Neuronal stem cell (in vitro differentiated cells): ENCODE measurements at regions not wholly inside any gene's neighbourhood (a gene's known extent, or its start where the extent isn't known, plus 50 kb on each side); places are given as distances from the start of the nearest gene placed in this dataset.

ENCODE experiments used
- DNase-seq: peaks from one replicate; pipeline ENCODE4 v3.0.0-alpha.2; 2013; ENCODE audit warnings: low spot score
- H2AFZ ChIP-seq: one replicate; pipeline ENCODE4 v1.6.1; 2013; ENCODE audit warnings: mild to moderate bottlenecking, low read length, inconsistent platforms
- H2AK5ac ChIP-seq: 2 replicates; pipeline ENCODE4 v1.6.1; 2013; ENCODE audit warnings: low read depth, mild to moderate bottlenecking, inconsistent platforms, low read length, moderate library complexity, mixed read lengths
- H2BK120ac ChIP-seq: 2 replicates; pipeline ENCODE4 v1.6.1; 2013; ENCODE audit warnings: low read depth, mild to moderate bottlenecking, inconsistent platforms, low read length, moderate library complexity, mixed read lengths
- H2BK12ac ChIP-seq: one replicate; pipeline ENCODE4 v1.6.1; 2013; ENCODE audit warnings: low read length, inconsistent platforms
- H2BK15ac ChIP-seq: 2 replicates; pipeline ENCODE4 v1.6.1; 2013; ENCODE audit warnings: mild to moderate bottlenecking, low read length, inconsistent platforms, mixed read lengths
- H2BK5ac ChIP-seq: one replicate; pipeline ENCODE4 v1.6.1; 2013; ENCODE audit warnings: inconsistent platforms, mild to moderate bottlenecking, low read length, moderate library complexity
- H3K14ac ChIP-seq: one replicate; pipeline ENCODE4 v1.6.1; 2013; ENCODE audit warnings: low read length, inconsistent platforms
- H3K18ac ChIP-seq: 2 replicates; pipeline ENCODE4 v1.6.1; 2013; ENCODE audit warnings: low read length, inconsistent platforms
- H3K23ac ChIP-seq: 2 replicates; pipeline ENCODE4 v1.6.1; 2013; ENCODE audit warnings: low read depth, mild to moderate bottlenecking, mixed read lengths, low read length, inconsistent platforms; ENCODE audit not compliant: poor library complexity
- H3K27ac ChIP-seq: replicated peaks from 3 replicates; pipeline ENCODE4 v1.5.1; 2013; ENCODE audit warnings: low read length, inconsistent platforms
- H3K27me3 ChIP-seq, 3 experiments: 2 replicates each; pipeline ENCODE4 v1.6.1; 2013; ENCODE audit warnings: low read length in 3 of 3, mild to moderate bottlenecking in 2 of 3, inconsistent platforms in 1 of 3, low read depth in 1 of 3, mixed read lengths in 1 of 3, moderate library complexity in 1 of 3; ENCODE audit not compliant: control insufficient read depth in 3 of 3, insufficient read depth in 3 of 3
- H3K36me3 ChIP-seq, 2 donors: replicated peaks in 1 of 2; 2 replicates each; pipeline ENCODE4 v1.6.1; 2013; ENCODE audit warnings: low read length in 2 of 2; ENCODE audit not compliant: control insufficient read depth in 2 of 2, insufficient read depth in 2 of 2
- H3K4ac ChIP-seq: 2 replicates; pipeline ENCODE4 v1.6.1; 2013; ENCODE audit warnings: inconsistent platforms, mild to moderate bottlenecking, low read length, moderate library complexity
- H3K4me1 ChIP-seq, 2 donors: 1 replicate in 1 of 2; 2 replicates in 1 of 2; pipeline ENCODE4 v1.6.1; 2013; ENCODE audit warnings: low read length in 2 of 2, low read depth in 1 of 2; ENCODE audit not compliant: control insufficient read depth in 2 of 2, insufficient read depth in 1 of 2
- H3K4me2 ChIP-seq: one replicate; pipeline ENCODE4 v1.6.1; 2013; ENCODE audit warnings: mild to moderate bottlenecking, low read length, inconsistent platforms; ENCODE audit not compliant: insufficient read depth, poor library complexity, severe bottlenecking
- H3K4me3 ChIP-seq, 2 donors: 2 replicates each; pipeline ENCODE4 v1.5.1; 2013; ENCODE audit warnings: low read length in 2 of 2, mild to moderate bottlenecking in 2 of 2, inconsistent platforms in 1 of 2, moderate library complexity in 1 of 2
- H3K79me1 ChIP-seq: one replicate; pipeline ENCODE4 v1.6.1; 2013; ENCODE audit warnings: low read depth, mild to moderate bottlenecking, inconsistent platforms, low read length, moderate library complexity
- H3K9ac ChIP-seq: one replicate; pipeline ENCODE4 v1.6.1; 2013; ENCODE audit warnings: mild to moderate bottlenecking, low read depth, low read length, inconsistent platforms; ENCODE audit not compliant: poor library complexity
- H3K9me3 ChIP-seq, 2 donors: replicated peaks in 1 of 2; 2 replicates each; pipeline versions ENCODE3 to v1.6.1; 2013; ENCODE audit warnings: low read length in 2 of 2, mild to moderate bottlenecking in 2 of 2, inconsistent platforms in 1 of 2, low read depth in 1 of 2, mixed read lengths in 1 of 2, moderate library complexity in 1 of 2; ENCODE audit not compliant: control insufficient read depth in 2 of 2, insufficient read depth in 1 of 2
- H4K8ac ChIP-seq: one replicate; pipeline ENCODE4 v1.6.1; 2013; ENCODE audit warnings: low read depth, mild to moderate bottlenecking, inconsistent platforms, low read length, moderate library complexity
- H4K91ac ChIP-seq: one replicate; pipeline ENCODE4 v1.6.1; 2013; ENCODE audit warnings: low read length, low read depth, mild to moderate bottlenecking, inconsistent platforms; ENCODE audit not compliant: poor library complexity
- WGBS, 2 donors: extraction: QIAGEN DNeasy Blood & Tissue Kit; methylation state at CpG; one replicate each; pipeline ENCODE4 v1.1.7; 2013; ENCODE audit warnings: missing lambda C conversion rate in 2 of 2, mixed read lengths in 1 of 2; ENCODE audit not compliant: insufficient read length in 2 of 2, insufficient replicate concordance in 1 of 2; ENCODE audit errors: extremely low coverage in 2 of 2; 5-methylcytosine and 5-hydroxymethylcytosine counted together

DNA sequence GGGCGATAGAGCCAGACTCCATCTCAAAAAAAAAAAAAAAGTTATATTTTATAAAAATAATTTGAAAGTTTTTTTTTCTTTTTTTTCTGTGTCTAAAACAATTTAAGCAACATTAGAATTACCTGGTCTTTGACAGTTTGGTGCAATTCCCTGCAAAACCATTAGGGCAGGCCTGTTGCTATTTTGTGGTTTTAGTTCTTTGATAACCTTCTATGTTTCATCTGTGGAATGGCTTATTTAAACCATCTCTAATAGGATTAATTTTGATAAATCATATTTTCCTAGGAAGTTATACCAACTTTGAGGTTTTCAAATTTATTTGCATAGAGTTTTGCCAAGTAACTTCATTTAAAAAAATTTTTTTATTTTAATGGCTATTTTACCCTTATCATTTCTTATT lies 141.2 kb upstream of the TWIST2 start:
- Histone ChIP-seq H2BK15ac (no peak overlapping the region), H3K9ac (no peak overlapping the region), H3K4me3 (no peak overlapping the region), H3K79me1 (no peaks in the 10 kb centered on the region), H3K9me3 (no peaks in the 10 kb centered on the region), H2BK120ac (no peak overlapping the region), H3K18ac (no peak overlapping the region), H3K4me2 (no peak overlapping the region), H2BK5ac (no peak overlapping the region), H4K8ac (no peak overlapping the region), H3K4me1 (peaks cover 0 to 3% of the 10 kb centered on the region in 2 donors), H4K91ac (no peak overlapping the region), H2AK5ac (no peak overlapping the region), H3K14ac (no peak overlapping the region), H2BK12ac (no peak overlapping the region), H3K36me3 (no peaks in the 10 kb centered on the region), H2AFZ (no peak overlapping the region), H3K23ac (no peak overlapping the region), H3K4ac (no peak overlapping the region), H3K27me3 (no peaks in the 10 kb centered on the region), H3K27ac (no peak overlapping the region)
- DNase-seq: no peak
- WGBS, 2 donors: no CpG with 5 or more reads among the region's 1 CpG

DNA sequence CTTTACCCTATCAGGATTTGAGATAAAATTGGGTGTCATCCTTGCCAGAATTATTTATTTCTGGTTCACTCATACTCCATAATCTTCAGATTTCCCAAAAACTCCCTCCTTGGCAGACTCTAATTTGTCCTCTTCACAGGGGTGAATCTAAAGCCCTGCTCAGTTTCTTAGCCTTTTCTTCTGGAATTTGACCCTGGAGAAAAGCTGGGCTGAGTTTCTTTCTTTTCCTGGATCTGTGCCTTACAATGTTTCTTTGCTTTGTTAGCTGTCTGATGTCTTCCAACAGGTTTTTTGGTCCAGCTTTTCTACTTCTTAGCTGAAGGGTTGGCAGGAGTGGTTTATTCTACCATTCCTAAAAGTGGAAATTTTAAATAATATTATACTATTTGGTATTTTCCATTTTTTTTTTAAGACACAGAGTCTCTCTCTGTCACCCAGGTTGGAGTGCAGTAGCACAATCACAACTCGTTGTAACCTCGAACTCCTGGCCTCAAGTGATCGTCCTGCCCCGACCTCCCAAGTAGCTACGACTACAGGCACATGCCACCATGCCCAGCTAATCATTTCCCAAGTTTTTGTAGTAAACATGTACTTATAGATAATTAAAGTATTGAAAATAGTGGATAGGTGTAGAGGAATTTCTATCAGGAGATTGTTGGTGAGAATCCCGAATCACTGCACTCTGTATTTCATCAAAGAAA lies 138.4 kb upstream of the TWIST2 start:
- Histone ChIP-seq H3K9me3 (peaks cover 0 to 7% of the 10 kb centered on the region in 2 donors), H2BK12ac (no peak overlapping the region), H3K4me2 (no peak overlapping the region), H3K36me3 (no peaks in the 10 kb centered on the region), H3K4ac (no peak overlapping the region), H2AK5ac (no peak overlapping the region), H3K4me3 (no peak overlapping the region), H2BK120ac (no peak overlapping the region), H2AFZ (no peak overlapping the region), H3K79me1 (no peaks in the 10 kb centered on the region), H4K91ac (no peak overlapping the region), H2BK5ac (no peak overlapping the region), H3K9ac (no peak overlapping the region), H3K27me3 (no peaks in the 10 kb centered on the region), H4K8ac (no peak overlapping the region), H2BK15ac (no peak overlapping the region), H3K18ac (no peak overlapping the region), H3K27ac (no peak overlapping the region), H3K4me1 (peaks cover 0 to 5% of the 10 kb centered on the region in 2 donors), H3K14ac (no peak overlapping the region), H3K23ac (no peak overlapping the region)
- WGBS, 2 donors: no CpG with 5 or more reads among the region's 6 CpGs
- DNase-seq: no peak

DNA sequence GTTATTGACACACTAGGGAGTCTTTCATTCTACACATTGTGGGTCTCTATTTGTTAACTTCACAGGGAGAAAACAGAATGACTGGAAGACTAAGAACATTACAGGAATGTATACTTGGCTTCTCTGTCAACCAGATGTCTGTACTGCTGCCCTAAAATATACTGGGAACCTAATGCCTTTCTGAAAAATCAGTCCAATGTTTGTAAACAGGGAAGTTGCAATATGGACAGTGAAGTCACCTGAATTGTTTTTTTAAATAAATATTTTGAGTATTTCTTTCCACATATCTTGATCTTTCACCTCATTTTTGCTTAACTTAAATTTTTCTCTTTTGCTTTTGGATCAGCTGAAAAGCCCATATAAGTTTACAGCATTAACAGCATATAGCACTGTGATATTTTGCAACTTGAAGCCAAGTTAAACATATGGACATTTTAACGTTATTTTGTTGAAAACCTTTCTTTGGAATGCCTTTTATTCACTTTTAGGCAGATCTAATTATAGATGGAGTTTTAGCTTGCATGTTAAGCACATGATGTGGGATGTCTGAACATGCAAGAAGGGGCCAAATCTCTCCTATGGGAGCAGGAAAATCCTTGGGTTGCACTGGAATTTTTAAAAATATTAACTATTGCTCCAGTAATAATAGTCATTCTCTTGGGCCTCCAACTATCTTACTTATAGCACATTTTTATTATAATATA lies 137.7 kb upstream of the TWIST2 start:
- no peak overlapping the region for H3K18ac ChIP-seq
- no peak overlapping the region for H2BK5ac ChIP-seq
- H3K4me1 ChIP-seq: peaks cover 0 to 5% of the 10 kb centered on the region in 2 donors
- H2BK12ac ChIP-seq: no peak overlapping the region
- H2BK120ac ChIP-seq: no peak overlapping the region
- no peak overlapping the region for H3K27ac ChIP-seq
- no peak overlapping the region for H3K9ac ChIP-seq
- no peak overlapping the region for H3K4me2 ChIP-seq
- no peak overlapping the region for H4K8ac ChIP-seq
- no peaks in the 10 kb centered on the region for H3K27me3 ChIP-seq
- no peaks in the 10 kb centered on the region for H3K36me3 ChIP-seq
- no peak overlapping the region for H2BK15ac ChIP-seq
- H2AK5ac ChIP-seq: no peak overlapping the region
- H3K4me3 ChIP-seq: no peak overlapping the region
- H3K4ac ChIP-seq: no peak overlapping the region
- H3K14ac ChIP-seq: no peak overlapping the region
- H3K9me3 ChIP-seq: peaks cover 0 to 7% of the 10 kb centered on the region in 2 donors
- no peak overlapping the region for H3K23ac ChIP-seq
- no peak for DNase-seq
- no peak overlapping the region for H2AFZ ChIP-seq
- H4K91ac ChIP-seq: no peak overlapping the region
- H3K79me1 ChIP-seq: no peaks in the 10 kb centered on the region
- no CpG with 5 or more reads among the region's 1 CpG for WGBS, 2 donors

DNA sequence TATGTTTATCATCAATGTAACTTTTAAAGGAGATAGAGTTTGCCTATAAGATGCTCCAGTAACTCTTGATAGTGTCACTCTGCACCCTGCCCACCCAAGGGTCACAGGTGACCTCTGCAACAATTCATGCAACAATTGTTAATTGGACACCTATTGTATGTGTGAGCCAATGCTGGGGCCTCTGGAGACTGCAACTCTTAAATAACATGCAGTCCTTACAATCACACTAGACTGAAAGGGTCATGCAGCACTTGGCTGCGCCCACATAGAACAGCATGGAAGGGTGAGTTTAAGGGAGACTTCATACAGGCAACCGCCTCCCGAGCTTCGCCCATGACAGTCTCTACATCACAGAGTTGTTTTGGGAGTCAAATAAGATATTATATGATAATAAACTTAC lies 137.1 kb upstream of the TWIST2 start:
- Histone ChIP-seq H3K18ac (no peak overlapping the region), H3K4me1 (peaks cover 0 to 5% of the 10 kb centered on the region in 2 donors), H2BK5ac (no peak overlapping the region), H3K14ac (no peak overlapping the region), H3K9ac (no peak overlapping the region), H2BK12ac (no peak overlapping the region), H3K4me3 (no peak overlapping the region), H2AFZ (no peak overlapping the region), H3K4me2 (no peak overlapping the region), H2BK120ac (no peak overlapping the region), H3K4ac (no peak overlapping the region), H2AK5ac (no peak overlapping the region), H3K27me3 (no peaks in the 10 kb centered on the region), H4K91ac (no peak overlapping the region), H3K23ac (no peak overlapping the region), H3K27ac (no peak overlapping the region), H2BK15ac (no peak overlapping the region), H4K8ac (no peak overlapping the region), H3K79me1 (no peaks in the 10 kb centered on the region), H3K9me3 (peaks cover 0 to 7% of the 10 kb centered on the region in 2 donors), H3K36me3 (no peaks in the 10 kb centered on the region)
- no CpG with 5 or more reads among the region's 4 CpGs for WGBS, 2 donors
- DNase-seq: no peak
